HG02885 (cell line): ENCODE measurements at regions not wholly inside any gene's neighbourhood (a gene's known extent, or its start where the extent isn't known, plus 50 kb on each side); places are given as distances from the start of the nearest gene placed in this dataset.
"Not testable (repeated sequence)": the region's sequence is repeated elsewhere in the genome, so short reads cannot be mapped to it uniquely, and the experiment has no call there.

Source experiments
- ATAC-seq: cut with Tn5 transposase; IDR thresholded peaks from one replicate; pipeline ENCODE4 v1.9.1; 2021; ENCODE audit warnings: mild to moderate bottlenecking; ENCODE audit not compliant: unreplicated experiment, poor library complexity

DNA sequence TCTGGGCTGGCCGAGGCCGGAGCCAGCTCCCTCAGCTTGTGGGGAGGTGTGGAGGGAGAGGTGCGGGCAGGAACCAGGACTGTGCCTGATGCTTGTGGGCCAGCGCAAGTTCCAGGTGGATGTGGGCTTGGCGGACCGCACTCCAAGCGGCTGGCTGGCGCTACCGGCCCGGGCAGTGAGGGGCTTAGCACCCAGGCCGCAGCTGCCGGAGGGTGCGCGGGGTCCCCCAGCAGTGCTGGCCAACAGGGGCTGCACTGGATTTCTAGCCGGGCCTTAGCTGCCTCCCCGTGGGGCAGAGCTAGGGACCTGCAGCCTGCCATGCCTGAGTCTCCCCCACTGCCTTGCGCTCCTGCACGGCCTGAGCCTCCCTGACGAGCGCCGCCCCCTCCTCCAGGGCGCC is 242.8 kb downstream of the CCSER2 start:
- no peak for ATAC-seq

DNA sequence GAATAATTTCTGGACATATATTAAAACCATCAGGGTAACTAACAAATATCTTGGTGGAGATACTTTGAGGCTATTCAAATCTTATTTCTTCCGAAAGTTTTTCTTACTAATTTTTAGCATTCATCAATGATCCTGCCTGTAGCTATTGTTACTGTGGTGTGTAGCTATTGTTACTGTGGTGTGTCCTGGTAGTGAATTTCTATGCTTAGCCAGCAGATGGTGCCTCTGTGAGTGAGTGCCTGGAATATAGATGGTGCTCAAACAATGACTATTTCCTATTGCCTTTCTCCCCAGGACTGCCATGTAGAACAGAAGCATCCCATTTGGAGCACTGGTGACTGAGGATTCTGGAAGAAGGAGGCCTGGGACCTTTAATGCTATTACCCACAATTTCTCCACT is 245.7 kb downstream of the CCSER2 start:
- ATAC-seq: no peak

DNA sequence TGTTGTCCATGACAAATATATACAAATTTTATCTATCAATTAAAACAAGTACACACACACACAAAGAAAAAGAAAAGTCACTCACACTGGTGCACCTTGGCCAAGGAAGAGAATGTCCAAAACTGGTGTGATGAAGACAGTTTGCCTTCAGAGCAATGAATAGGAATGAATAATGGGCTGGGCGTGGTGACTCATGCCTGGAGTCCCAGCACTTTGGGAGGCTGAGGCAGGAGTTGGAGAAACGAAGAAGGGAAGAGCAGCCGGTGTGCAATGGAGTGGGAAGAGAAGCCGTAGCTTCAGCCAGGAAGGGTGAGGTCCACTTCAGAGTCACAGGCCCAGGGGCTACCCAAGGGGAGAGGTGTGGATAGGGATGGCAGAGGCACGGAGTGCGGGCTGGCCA is 253.6 kb downstream of the CCSER2 start:
- ATAC-seq: no peak

DNA sequence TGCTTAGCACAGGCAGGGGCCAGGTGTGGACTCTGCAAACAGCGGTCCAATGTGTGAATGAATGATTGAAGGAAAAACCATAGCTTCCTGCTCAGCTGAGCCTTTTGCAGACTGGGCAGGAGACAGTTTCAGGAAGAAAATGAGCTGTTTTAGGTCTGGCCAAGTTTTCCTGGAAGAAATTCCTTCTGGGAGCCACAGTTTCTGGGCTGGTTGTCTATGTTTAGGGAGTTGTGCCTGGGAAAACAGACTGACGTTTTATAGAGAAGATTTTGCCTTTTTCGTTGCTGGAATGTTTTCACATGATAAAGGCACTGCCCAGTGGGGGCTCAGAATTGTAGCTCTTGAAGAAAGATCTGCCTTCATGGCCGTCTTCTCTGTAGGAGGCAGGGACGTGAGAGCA is 255.1 kb downstream of the CCSER2 start:
- ATAC-seq: no peak

DNA sequence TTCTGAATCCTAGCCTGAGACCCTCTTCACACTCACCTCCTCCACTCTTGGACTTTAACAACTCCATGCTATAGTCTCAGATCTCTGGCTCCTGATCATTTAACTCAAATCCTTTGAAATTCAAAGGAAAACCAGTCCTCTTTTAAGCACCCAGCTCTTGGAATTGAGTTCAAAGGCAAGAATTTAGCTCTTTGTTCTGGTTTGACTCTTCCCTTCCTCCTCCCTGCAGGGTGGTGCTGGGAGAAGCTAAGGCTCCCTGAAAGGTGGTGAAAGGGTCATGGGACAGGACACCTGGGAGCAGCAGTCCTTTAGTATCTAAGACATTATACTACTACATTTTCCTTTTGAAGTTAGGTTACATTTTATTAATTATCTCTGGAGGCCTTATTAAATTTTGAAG is 259.4 kb downstream of the CCSER2 start:
- ATAC-seq: no peak

DNA sequence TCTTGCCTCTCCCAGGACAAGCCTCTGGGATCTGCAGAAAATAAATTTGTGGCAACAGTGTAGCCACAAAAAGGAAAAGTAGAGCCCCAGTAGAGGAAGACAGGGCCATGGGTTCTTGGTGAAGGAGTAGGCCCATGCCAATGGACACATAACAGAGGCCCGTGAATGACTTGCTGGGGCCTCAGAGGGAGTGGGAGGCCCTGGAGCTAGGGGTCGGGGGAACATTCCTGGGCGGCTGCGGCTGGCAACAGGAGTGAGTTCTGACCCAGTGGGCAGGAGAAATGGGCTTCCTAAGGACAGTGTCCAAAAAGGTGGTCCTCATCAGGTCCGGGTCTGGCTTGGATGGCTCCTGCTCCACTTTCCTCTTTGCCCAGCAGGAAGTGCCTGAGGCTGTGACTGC is 260.0 kb downstream of the CCSER2 start:
- ATAC-seq: no peak

DNA sequence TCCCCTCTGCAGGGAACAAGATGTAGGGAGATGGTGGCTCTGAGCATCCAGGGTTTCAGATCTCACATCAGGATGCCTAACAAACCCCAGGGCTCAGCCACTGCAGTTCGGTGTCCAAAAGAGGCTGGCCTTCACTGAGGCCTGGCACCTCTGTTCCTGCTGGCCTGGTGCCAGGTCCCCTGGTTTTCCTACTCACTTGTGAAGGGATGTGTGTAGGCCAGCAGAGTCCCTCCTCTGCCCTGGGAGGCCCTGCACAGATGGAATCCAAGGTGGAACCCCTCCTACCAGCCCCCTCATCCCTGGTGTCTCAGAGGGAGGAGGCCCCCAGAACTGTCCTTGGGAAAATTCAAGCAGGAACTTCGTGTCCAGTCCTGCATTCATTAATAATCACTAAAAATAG is 260.6 kb downstream of the CCSER2 start:
- ATAC-seq: no peak

DNA sequence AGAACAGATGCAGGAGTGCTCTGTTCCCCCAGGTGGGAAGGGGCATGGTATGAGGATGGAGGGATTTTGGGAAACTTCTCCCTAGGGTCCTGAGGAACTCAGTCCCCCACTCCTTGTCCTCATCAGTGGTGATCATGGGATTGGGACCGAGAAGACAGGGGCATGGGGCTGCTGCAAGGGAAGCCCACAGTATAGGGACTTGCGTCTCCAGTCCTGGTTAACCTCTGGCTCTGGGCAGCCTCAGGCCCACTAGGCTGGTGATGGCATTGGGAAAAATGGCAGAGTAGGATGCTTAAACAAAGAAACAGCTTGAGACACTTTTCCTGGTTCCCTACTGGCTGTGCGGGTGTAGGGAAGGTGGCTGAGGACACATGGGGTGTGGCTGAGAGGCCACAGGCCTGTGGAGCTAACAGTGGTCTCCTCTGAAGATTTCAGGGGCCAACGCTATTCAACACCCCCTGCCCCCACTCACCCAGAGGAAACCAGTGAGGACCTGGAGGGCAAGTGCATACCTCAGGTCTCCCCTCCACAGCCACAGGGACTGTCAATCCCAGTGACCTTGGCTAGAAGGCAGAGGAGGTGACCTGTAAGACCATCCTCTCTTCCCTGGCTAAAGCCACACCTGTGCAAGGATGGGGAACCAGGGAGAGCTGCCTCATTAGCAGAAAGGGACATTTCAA is 261.3 kb downstream of the CCSER2 start:
- no peak for ATAC-seq

DNA sequence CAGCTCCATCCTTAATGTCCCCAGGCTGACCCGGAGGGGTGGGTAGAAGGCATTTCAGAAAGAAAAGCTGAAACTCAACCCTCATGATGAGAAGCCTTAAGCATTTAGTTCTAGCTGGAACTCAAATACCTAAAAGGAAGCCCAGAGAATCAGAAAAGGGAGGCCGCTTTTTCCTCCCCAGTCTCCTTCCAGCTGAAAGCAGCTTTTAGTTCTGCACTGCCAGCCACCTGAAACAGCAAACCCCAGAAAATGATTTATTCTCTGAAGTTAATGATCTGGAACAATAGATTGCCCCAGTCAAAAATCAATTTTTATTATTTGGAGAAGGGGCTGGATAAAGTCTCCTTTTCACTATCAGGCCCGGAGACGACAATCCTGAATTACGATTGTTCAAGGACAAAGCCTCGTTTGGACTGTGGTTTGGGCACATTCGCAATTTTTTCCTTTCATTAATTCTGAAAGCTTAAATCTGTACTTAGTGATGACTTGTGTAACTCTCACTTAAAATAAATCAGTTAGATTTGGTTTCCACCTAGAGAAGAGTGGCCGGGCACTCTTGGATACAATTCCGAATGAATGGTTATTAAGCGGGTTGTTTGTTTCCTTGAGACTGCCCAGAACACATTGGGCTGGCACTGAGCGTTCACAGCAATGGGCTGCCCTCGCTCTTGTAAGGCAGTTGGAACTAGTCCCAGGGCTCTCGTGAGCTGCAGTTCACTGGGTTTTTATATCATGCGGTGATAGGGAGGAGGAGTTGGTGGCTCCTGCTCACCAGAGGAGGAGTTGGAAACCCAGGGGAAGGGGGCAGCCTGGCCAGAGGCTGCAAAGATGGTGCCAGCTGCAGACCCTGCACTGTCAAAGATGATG is 262.2 kb downstream of the CCSER2 start:
- ATAC-seq: no peak

DNA sequence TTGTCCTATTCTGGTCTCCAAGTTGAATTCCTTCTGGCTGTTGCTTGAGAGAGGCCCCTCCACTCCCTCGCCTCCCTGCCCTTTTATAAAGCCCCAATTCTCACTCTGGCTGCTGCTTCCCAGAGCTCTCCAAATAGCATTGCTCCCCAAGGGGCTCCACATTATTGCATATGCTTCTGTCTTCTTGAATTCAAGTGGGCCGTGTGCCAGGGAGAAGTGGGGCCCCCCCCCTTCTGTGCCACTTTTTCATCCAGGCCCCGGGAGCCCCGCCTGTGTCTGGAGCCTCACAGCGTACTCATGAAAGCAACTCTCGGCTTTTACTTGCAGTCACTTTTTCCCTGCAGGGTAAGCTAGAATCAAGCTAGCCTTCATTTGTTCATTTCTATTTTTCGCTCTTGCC is 265.1 kb downstream of the CCSER2 start:
- ATAC-seq: no peak

DNA sequence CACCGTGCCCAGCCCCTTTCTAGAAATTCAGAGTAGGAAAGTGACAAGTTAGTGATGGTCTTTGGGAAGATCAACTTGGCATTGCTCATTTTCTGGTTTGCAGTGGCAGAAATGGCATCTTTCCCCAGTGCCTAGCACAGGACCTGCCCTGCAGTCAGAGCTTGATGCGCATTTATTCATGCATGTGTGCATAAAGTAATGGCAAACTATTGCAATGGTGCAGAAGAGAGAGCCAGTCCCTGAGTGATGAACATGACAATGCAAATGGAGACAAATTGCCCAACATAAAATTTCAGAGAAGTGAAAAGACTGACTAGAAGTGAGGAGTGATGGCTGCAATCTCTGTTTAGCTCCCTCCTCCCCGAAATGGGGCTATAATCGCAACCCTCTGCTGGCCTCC is 268.2 kb downstream of the CCSER2 start:
- ATAC-seq: no peak

DNA sequence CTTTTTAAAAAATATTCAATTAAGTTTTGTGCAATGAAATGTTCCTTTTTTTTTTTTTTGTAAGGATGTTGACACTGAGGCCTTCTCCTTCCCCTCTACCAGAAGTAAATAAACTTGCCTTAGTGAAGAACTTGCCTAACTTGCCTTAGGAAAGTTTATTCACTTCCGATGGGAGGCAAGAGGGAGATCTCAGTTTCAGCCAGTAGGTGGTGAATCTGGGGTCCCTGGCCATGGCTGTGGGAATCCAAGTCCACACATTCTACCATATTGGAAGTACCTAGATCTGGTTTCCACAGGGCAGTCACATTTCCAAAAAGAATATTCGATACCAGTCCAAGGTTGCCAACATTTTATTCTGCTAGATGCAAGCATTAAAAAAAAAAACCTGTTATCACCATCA is 270.9 kb downstream of the CCSER2 start:
- no peak for ATAC-seq

DNA sequence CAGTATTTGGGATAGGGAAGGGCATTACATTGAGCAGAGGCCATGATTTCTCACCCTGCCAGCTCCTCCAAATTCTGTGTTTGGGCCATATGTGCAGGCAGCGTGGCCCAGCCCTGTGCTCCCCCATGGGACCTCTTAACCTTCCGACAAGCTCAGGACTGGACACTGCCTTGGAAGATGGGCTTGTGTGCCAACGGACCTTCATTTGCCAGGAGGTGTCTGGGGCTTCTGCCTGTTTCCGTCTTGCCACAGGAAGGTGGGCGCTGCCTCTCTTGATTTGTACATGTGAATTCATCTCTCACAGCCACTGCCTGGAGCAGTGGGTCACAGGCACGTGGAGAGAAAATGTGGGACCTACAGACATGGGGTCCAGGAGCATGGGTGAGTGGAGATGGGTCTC is 272.6 kb downstream of the CCSER2 start:
- no peak for ATAC-seq

DNA sequence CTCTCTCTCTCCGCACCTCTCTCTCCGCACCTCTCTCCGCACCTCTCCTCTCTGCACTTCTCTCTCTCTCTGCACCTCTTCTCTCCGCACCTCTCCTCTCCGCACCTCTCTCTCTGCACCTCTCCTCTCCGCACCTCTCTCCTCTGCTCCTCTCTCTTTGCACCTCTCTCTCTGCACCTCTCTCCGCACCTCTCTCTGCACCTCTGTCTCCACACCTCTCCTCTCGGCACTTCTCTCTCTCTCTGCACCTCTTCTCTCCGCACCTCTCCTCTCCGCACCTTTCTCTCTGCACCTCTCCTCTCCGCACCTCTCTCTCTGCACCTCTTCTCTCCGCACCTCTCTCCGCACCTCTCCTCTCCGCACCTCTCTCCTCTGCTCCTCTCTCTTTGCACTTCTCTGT is 274.2 kb downstream of the CCSER2 start:
- not testable (repeated sequence) for ATAC-seq

DNA sequence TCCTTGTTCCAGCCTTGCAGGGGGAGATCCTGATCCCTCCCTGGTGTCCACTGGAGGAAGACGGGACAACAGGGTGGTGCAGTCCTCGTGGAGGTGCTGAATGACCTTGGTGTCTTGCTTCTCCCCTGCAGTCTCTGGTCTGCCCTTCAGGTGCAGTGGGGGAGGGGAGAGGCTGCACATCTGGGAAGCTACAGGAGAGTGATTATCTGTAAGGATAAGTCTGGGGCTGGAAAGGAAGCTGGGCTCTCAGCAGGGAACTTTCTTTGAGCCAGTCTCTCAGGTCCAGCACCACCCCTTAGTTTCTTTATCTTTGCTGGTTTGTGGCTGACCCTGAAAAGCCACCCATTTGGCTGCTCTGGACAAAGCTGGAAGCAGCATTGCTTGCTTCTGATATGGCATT is 275.6 kb downstream of the CCSER2 start:
- ATAC-seq: no peak

DNA sequence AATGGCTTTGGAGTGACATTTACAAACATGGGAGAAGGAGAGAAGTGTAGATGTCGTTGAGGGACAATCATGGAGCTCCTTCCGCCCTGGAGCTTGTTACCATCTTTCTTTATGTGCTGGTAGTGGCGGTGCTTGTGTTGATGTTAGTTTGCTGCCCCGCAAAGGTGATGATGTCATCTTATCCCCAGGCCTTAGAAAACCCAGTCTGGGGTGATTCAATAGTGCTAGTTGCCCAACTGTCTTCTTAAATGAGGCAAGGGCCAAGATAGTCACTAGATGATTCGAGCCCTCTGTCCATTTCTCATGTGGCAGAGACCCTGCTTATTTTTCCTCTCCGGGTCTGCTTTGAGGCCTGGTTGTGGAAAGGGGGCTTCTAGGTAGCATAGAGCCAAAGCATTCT is 277.4 kb downstream of the CCSER2 start:
- no peak for ATAC-seq

DNA sequence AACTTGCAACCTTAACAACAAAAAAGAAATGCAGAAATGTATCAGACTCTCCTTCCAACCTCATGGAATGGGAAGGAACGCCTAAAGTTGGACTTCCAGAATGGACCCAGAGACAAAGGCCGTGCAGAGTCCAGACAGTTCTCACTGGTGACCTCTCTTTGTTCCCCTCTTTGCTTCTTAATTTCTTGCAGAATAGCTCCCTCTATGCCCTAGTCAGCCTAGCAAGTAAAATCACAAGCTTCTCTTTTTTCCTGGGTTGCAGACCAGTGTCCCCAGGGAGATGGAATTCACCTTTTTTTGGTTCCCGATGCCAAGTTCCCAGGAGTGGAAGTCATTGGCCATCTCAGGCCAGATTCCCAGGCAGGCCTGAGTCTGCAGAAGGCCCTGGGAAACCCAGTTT is 278.0 kb downstream of the CCSER2 start:
- no peak for ATAC-seq

DNA sequence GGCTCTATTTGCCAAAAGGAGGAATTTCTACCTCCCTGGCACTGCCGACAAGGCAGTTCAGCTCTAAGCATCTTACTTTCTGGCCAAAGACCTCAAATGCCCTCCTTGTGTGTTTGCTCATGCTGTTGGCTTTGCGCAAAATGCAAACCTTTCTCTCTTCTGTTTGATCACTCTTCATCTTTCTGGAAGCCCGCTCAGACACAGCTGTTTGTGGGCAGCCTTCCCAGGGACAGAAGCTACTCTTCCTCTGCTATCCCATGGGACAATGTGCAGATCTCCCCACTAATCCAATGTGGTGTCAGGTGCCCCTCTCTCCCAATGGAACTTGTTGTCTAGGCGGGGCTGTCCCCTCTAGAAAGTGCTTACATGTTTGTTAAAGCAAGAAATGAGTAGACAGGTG is 278.7 kb downstream of the CCSER2 start:
- no peak for ATAC-seq

DNA sequence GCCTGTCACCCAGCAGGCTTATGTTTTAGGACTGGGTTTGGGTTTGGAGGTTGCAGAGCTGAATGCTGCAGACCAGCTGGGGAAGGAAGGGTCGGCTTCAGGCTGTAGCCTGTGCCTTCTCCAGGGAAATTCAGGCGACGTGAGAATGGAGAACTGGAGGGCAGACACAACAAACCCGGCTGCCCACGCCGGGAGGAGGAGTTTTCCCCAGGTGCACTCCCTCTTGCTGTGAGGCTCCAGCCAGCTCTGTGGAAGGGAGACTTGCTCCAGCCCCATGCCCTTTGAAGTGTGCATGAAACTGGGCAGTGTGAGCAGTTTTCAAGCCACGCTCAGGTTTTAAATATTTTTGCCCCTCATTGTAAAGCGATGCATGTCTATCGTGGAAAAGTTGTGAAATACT is 279.1 kb downstream of the CCSER2 start:
- ATAC-seq: no peak

DNA sequence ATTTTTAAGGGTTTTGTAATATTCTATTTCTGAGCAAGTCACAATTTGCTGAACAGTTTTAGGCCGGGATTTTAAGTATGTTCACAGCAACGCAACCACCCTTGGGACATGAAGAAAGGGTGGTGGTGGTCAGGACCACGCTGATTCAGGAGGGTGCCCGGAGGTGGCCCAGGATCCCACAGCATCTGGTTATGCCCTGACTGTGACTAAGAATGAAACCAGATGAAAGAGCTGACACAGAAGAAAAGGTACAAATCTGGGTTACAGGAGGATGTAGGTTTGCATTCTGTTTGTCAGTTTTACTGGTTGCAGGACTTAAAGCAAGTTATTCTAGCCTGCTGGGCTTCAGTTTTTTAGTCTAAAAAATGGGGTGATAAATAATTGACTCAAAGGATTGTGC is 279.7 kb downstream of the CCSER2 start:
- peak; percentile 61 for ATAC-seq

DNA sequence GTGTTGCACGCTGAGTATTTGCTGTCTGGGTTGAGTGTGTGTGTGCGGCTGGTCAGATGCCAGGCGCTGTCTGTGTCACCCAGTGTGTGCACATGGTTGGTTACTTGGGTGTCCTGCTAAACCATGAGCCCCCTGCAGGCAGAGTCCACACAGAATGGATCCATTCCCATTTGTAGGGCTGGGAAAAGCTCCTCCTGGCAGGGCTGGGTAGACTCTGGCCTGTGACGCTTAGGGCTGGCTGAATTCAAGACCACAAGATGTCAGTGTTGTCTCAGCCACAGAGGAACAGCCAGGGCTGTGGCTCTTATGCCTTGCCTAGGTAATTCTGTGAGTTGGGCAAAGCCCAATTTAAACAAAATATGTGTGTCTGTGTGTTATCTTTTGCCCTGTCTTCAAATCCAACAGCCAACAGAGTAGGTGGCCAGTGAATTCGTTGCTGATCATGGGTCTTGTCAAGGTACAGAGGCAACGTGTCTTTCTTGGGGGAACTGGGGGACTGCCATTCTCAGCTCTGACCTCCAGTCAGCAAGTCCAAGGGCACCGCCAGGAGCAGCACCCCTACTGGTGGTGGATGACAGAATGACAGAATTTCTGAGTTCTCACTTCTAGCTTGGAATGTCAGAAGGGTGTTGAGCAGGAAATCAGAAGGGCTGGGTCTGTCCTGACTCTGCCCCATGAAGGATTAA is 285.1 kb downstream of the CCSER2 start:
- peak; percentile 63 for ATAC-seq
